ENCODE measurements at regions not wholly inside any gene's neighbourhood (a gene's known extent, or its start where the extent isn't known, plus 50 kb on each side); places are given as distances from the start of the nearest gene placed in this dataset.

- DNase-seq (no peak), ATAC-seq (ENCODE audit: low FRiP score) (no peak)
- Histone ChIP-seq H3K4me3 (ENCODE audit: low read length in 2 of 2) (no peak overlapping the region), H3K9me3 (ENCODE audit: control insufficient read depth, low read length) (no peaks in the 10 kb centered on the region), H3K27me3 (ENCODE audit: control insufficient read depth in 1 of 2, insufficient read depth in 2 of 2, low read length in 1 of 2) (no peaks in the 10 kb centered on the region), H3K36me3 (ENCODE audit: control insufficient read depth in 1 of 2, insufficient read depth in 2 of 2, low read length in 1 of 2) (no peaks in the 10 kb centered on the region), H3K27ac (ENCODE audit: low read depth in 1 of 2, low read length in 2 of 2) (no peak overlapping the region), H3K4me1 (ENCODE audit: control insufficient read depth in 1 of 2, insufficient read depth in 2 of 2, low read length in 2 of 2) (no peaks in the 10 kb centered on the region)
- intact Hi-C loops (cut with DNase I), result no loop called here
- 20 to 27% methylated on average over 2 of the region's 2 CpGs for WGBS, 2 donors
These were observed 199.4 kb upstream of the NRIP1 start for GRCh38 chr21:15264084-15264665.

- Histone ChIP-seq H3K4me3 (ENCODE audit: low read length in 2 of 2) (no peak overlapping the region), H3K4me1 (ENCODE audit: control insufficient read depth in 1 of 2, insufficient read depth in 2 of 2, low read length in 2 of 2) (no peaks in the 10 kb centered on the region), H3K36me3 (ENCODE audit: control insufficient read depth in 1 of 2, insufficient read depth in 2 of 2, low read length in 1 of 2) (no peaks in the 10 kb centered on the region), H3K27ac (ENCODE audit: low read depth in 1 of 2, low read length in 2 of 2) (no peak overlapping the region), H3K27me3 (ENCODE audit: control insufficient read depth in 1 of 2, insufficient read depth in 2 of 2, low read length in 1 of 2) (no peaks in the 10 kb centered on the region), H3K9me3 (ENCODE audit: control insufficient read depth, low read length) (no peaks in the 10 kb centered on the region)
- ATAC-seq (ENCODE audit: low FRiP score) (no peak), DNase-seq (no peak)
- 64 to 69% methylated on average over 4 of the region's 4 CpGs for WGBS, 2 donors
- intact Hi-C loops (cut with DNase I), result no loop called here
These were observed 207.4 kb upstream of the NRIP1 start for GRCh38 chr21:15272171-15272570.

- H3K36me3 ChIP-seq (ENCODE audit: control insufficient read depth in 1 of 2, insufficient read depth in 2 of 2, low read length in 1 of 2), result no peaks in the 10 kb centered on the region
- no peaks in the 10 kb centered on the region for H3K4me1 ChIP-seq (ENCODE audit: control insufficient read depth in 1 of 2, insufficient read depth in 2 of 2, low read length in 2 of 2)
- intact Hi-C loops (cut with DNase I), result no loop called here
- no peak overlapping the region for H3K4me3 ChIP-seq (ENCODE audit: low read length in 2 of 2)
- no peak for DNase-seq
- H3K27ac ChIP-seq (ENCODE audit: low read depth in 1 of 2, low read length in 2 of 2), result no peak overlapping the region
- no peaks in the 10 kb centered on the region for H3K27me3 ChIP-seq (ENCODE audit: control insufficient read depth in 1 of 2, insufficient read depth in 2 of 2, low read length in 1 of 2)
- H3K9me3 ChIP-seq (ENCODE audit: control insufficient read depth, low read length), result no peaks in the 10 kb centered on the region
- ATAC-seq (ENCODE audit: low FRiP score), result no peak
- 4 to 6% methylated on average over 2 of the region's 2 CpGs for WGBS, 2 donors
These were observed 207.8 kb upstream of the NRIP1 start for GRCh38 chr21:15272591-15272990.

- Histone ChIP-seq H3K27ac (ENCODE audit: low read depth in 1 of 2, low read length in 2 of 2) (no peak overlapping the region), H3K9me3 (ENCODE audit: control insufficient read depth, low read length) (no peaks in the 10 kb centered on the region), H3K36me3 (ENCODE audit: control insufficient read depth in 1 of 2, insufficient read depth in 2 of 2, low read length in 1 of 2) (no peaks in the 10 kb centered on the region), H3K4me3 (ENCODE audit: low read length in 2 of 2) (no peak overlapping the region), H3K4me1 (ENCODE audit: control insufficient read depth in 1 of 2, insufficient read depth in 2 of 2, low read length in 2 of 2) (no peaks in the 10 kb centered on the region), H3K27me3 (ENCODE audit: control insufficient read depth in 1 of 2, insufficient read depth in 2 of 2, low read length in 1 of 2) (no peaks in the 10 kb centered on the region)
- ATAC-seq (ENCODE audit: low FRiP score) (no peak), DNase-seq (no peak)
- intact Hi-C loops (cut with DNase I), result no loop called here
- WGBS, 2 donors, result 95 to 99% methylated on average over 2 of the region's 2 CpGs
These were observed 208.4 kb upstream of the NRIP1 start for GRCh38 chr21:15273244-15273643.

GRCh38 chr21:15274701-15275485 lies 210.1 kb upstream of the NRIP1 start:
- DNase-seq, result no peak
- Histone ChIP-seq H3K27ac (ENCODE audit: low read depth in 1 of 2, low read length in 2 of 2) (no peak overlapping the region), H3K4me3 (ENCODE audit: low read length in 2 of 2) (no peak overlapping the region), H3K36me3 (ENCODE audit: control insufficient read depth in 1 of 2, insufficient read depth in 2 of 2, low read length in 1 of 2) (no peaks in the 10 kb centered on the region), H3K9me3 (ENCODE audit: control insufficient read depth, low read length) (no peaks in the 10 kb centered on the region), H3K27me3 (ENCODE audit: control insufficient read depth in 1 of 2, insufficient read depth in 2 of 2, low read length in 1 of 2) (no peaks in the 10 kb centered on the region), H3K4me1 (ENCODE audit: control insufficient read depth in 1 of 2, insufficient read depth in 2 of 2, low read length in 2 of 2) (no peaks in the 10 kb centered on the region)
- intact Hi-C loops (cut with DNase I), result no loop called here
- WGBS, 2 donors, result 57 to 66% methylated on average over 5 of the region's 5 CpGs
- no peak for ATAC-seq (ENCODE audit: low FRiP score)

GRCh38 chr21:15275615-15276235 lies 210.9 kb upstream of the NRIP1 start:
- Histone ChIP-seq H3K4me3 (ENCODE audit: low read length in 2 of 2) (no peak overlapping the region), H3K36me3 (ENCODE audit: control insufficient read depth in 1 of 2, insufficient read depth in 2 of 2, low read length in 1 of 2) (no peaks in the 10 kb centered on the region), H3K9me3 (ENCODE audit: control insufficient read depth, low read length) (no peaks in the 10 kb centered on the region), H3K4me1 (ENCODE audit: control insufficient read depth in 1 of 2, insufficient read depth in 2 of 2, low read length in 2 of 2) (no peaks in the 10 kb centered on the region), H3K27me3 (ENCODE audit: control insufficient read depth in 1 of 2, insufficient read depth in 2 of 2, low read length in 1 of 2) (no peaks in the 10 kb centered on the region), H3K27ac (ENCODE audit: low read depth in 1 of 2, low read length in 2 of 2) (no peak overlapping the region)
- intact Hi-C loops (cut with DNase I), result no loop called here
- WGBS, 2 donors, result 43 to 46% methylated on average over 6 of the region's 6 CpGs
- no peak for ATAC-seq (ENCODE audit: low FRiP score)
- DNase-seq, result no peak

GRCh38 chr21:15276243-15276642 lies 211.4 kb upstream of the NRIP1 start:
- H3K27ac ChIP-seq (ENCODE audit: low read depth in 1 of 2, low read length in 2 of 2), result no peak overlapping the region
- WGBS, 2 donors, result 87 to 93% methylated on average over 2 of the region's 2 CpGs
- no peak overlapping the region for H3K4me3 ChIP-seq (ENCODE audit: low read length in 2 of 2)
- intact Hi-C loops (cut with DNase I), result no loop called here
- H3K9me3 ChIP-seq (ENCODE audit: control insufficient read depth, low read length), result no peaks in the 10 kb centered on the region
- ATAC-seq (ENCODE audit: low FRiP score) (no peak), DNase-seq (no peak)
- no peaks in the 10 kb centered on the region for H3K4me1 ChIP-seq (ENCODE audit: control insufficient read depth in 1 of 2, insufficient read depth in 2 of 2, low read length in 2 of 2)
- no peaks in the 10 kb centered on the region for H3K36me3 ChIP-seq (ENCODE audit: control insufficient read depth in 1 of 2, insufficient read depth in 2 of 2, low read length in 1 of 2)
- no peaks in the 10 kb centered on the region for H3K27me3 ChIP-seq (ENCODE audit: control insufficient read depth in 1 of 2, insufficient read depth in 2 of 2, low read length in 1 of 2)

- no peaks in the 10 kb centered on the region for H3K9me3 ChIP-seq (ENCODE audit: control insufficient read depth, low read length)
- no peaks in the 10 kb centered on the region for H3K27me3 ChIP-seq (ENCODE audit: control insufficient read depth in 1 of 2, insufficient read depth in 2 of 2, low read length in 1 of 2)
- intact Hi-C loops (cut with DNase I), result no loop called here
- no peak for ATAC-seq (ENCODE audit: low FRiP score)
- no peak overlapping the region for H3K4me3 ChIP-seq (ENCODE audit: low read length in 2 of 2)
- no peak overlapping the region for H3K27ac ChIP-seq (ENCODE audit: low read depth in 1 of 2, low read length in 2 of 2)
- no peaks in the 10 kb centered on the region for H3K36me3 ChIP-seq (ENCODE audit: control insufficient read depth in 1 of 2, insufficient read depth in 2 of 2, low read length in 1 of 2)
- DNase-seq, result no peak
- H3K4me1 ChIP-seq (ENCODE audit: control insufficient read depth in 1 of 2, insufficient read depth in 2 of 2, low read length in 2 of 2), result no peaks in the 10 kb centered on the region
These were observed 212.7 kb upstream of the NRIP1 start for GRCh38 chr21:15277466-15277865.

- WGBS, 2 donors, result 73 to 84% methylated on average over 5 of the region's 5 CpGs
- intact Hi-C loops (cut with DNase I), result no loop called here
- ATAC-seq (ENCODE audit: low FRiP score) (no peak), DNase-seq (no peak)
- Histone ChIP-seq H3K27ac (ENCODE audit: low read depth in 1 of 2, low read length in 2 of 2) (no peak overlapping the region), H3K27me3 (ENCODE audit: control insufficient read depth in 1 of 2, insufficient read depth in 2 of 2, low read length in 1 of 2) (no peaks in the 10 kb centered on the region), H3K4me1 (ENCODE audit: control insufficient read depth in 1 of 2, insufficient read depth in 2 of 2, low read length in 2 of 2) (no peaks in the 10 kb centered on the region), H3K9me3 (ENCODE audit: control insufficient read depth, low read length) (no peaks in the 10 kb centered on the region), H3K36me3 (ENCODE audit: control insufficient read depth in 1 of 2, insufficient read depth in 2 of 2, low read length in 1 of 2) (no peaks in the 10 kb centered on the region), H3K4me3 (ENCODE audit: low read length in 2 of 2) (no peak overlapping the region)
These were observed 213.5 kb upstream of the NRIP1 start for GRCh38 chr21:15278279-15278678.
